Stimulated activated CD8-positive, alpha-beta memory T cell treated with anti-CD3 and anti-CD28 coated beads, Interleukin-2, amount 100 ng/mL, for 48 hours (primary cell): ENCODE measurements at regions not wholly inside any gene's neighbourhood (a gene's known extent, or its start where the extent isn't known, plus 50 kb on each side); places are given as distances from the start of the nearest gene placed in this dataset.
"Not testable (repeated sequence)": the region's sequence is repeated elsewhere in the genome, so short reads cannot be mapped to it uniquely, and the experiment has no call there.

Experiments
- DNase-seq, 2 donors: peaks; one replicate each; pipeline ENCODE4 v3.0.0-alpha.2; 2020; ENCODE audit warnings: low read depth in 2 of 2

- no peak for DNase-seq
These were observed 112.2 kb upstream of the SLC6A11 start for GRCh38 chr3:10703875-10704274.

GRCh38 chr3:10706156-10706739 lies 109.8 kb upstream of the SLC6A11 start:
- no peak for DNase-seq

- DNase-seq: no peak
These were observed 109.2 kb upstream of the SLC6A11 start for GRCh38 chr3:10706740-10707399.

- DNase-seq: no peak
These were observed 108.4 kb upstream of the SLC6A11 start for GRCh38 chr3:10707400-10708215.

- DNase-seq: no peak
These were observed 107.7 kb upstream of the SLC6A11 start for GRCh38 chr3:10708216-10708893.

- DNase-seq: no peak
These were observed 106.8 kb upstream of the SLC6A11 start for GRCh38 chr3:10709110-10709781.

DNA sequence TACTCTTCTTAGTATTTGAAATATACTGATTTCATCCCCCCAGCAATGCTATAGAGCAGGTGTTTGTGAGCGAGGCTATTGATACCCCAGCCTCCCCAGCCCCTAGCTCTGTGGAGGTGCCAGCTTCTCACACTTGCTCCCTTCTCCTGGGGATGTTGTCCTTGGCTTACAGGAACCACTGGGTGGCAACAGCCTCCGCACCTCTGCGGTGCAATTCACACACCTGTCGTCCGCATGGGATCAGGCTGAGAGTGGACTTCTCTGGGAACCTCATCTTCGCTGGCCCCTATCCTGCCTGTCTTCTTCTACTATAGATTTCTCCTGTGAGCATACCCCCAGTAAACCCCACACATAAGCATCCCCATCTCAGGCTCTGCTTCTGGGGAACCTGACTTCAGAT lies 103.9 kb upstream of the SLC6A11 start:
- no peak for DNase-seq

DNA sequence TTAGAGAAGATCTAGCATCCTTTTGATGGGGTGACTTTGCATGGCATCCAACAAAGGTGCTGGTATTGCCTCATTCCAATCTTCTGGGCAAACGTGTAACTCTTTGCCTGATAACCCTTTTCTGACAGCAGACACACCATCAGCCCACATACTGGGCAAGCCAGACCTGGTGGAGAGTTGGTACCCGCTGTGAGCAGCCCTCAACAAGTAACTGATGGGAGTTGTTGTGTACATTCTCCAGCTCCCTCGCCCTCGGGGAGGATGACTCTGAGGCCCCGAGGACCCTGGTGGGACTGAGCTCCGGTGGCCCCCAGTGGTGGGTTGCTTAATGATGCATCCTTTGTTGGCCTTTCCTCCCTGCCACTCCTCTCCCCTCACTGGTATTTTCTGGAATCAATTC lies 102.4 kb upstream of the SLC6A11 start:
- DNase-seq: no peak

GRCh38 chr3:10715886-10716285 lies 100.1 kb upstream of the SLC6A11 start:
- DNase-seq: no peak

- DNase-seq: no peak
These were observed 99.1 kb upstream of the SLC6A11 start for GRCh38 chr3:10716964-10717363.

- no peak for DNase-seq
These were observed 98.3 kb upstream of the SLC6A11 start for GRCh38 chr3:10717756-10718155.

- DNase-seq: no peak
These were observed 94.9 kb upstream of the SLC6A11 start for GRCh38 chr3:10721101-10721500.

DNA sequence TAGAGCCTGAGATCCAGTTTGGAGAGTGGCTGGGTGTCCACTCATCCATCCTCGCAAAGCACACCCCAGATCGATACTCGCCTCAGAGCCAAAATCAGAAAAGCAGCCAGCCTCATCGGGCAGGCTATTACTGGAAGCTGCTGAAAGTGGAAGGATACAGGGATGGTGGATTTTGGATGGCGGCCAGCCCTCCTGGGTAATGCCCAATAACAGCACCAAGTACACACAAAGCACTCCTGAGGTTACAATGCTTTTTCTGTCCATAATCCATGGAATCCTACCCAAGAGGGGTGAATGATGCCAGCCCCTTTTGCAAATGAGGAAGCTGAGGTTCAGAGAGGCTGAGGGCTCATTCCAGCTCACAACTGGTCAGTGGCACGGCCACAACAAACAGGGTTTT lies 93.1 kb upstream of the SLC6A11 start:
- no peak for DNase-seq

- no peak for DNase-seq
These were observed 92.0 kb upstream of the SLC6A11 start for GRCh38 chr3:10723991-10724390.

DNA sequence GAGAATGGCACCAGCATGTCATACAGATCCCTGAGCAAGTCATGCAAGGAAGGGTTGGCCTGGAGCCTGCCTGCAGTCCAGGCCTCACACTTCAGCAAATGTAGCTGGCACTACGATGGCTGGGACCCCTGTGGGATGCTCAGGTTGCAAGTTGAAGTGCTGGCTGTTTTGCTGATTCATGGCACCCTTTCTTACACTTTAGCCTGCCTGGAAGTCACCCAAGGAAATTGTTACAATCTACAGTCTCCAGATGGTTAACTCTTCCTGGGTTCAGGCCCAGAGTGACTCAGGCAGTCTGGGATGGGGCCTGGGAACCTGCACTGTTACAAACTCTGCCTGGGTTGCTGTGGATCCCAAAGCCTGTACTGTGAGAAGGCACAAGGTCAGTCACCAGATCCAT lies 91.0 kb upstream of the SLC6A11 start:
- no peak for DNase-seq

GRCh38 chr3:10725846-10726245 lies 90.2 kb upstream of the SLC6A11 start:
- DNase-seq: no peak

DNA sequence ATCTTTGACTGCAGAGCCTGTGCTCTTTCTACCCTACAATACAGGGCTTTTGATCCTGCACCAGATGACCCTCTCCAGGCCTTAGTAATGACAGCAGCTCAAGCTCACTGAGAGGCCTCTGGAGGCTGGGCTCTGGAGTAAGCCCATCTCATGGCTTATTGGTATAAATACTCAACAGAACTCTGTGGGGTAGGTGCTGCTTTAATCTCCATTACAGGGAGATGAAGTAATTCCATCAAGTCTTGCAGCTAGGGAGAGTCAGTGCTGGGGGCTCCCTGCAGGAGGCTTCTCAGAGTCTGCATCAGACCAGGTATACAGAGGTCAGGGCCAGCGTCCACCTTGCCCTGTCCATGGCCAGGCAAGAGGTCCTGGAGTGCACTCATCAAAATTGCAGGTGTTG lies 89.2 kb upstream of the SLC6A11 start:
- DNase-seq: no peak

- no peak for DNase-seq
These were observed 86.6 kb upstream of the SLC6A11 start for GRCh38 chr3:10729439-10729838.

DNA sequence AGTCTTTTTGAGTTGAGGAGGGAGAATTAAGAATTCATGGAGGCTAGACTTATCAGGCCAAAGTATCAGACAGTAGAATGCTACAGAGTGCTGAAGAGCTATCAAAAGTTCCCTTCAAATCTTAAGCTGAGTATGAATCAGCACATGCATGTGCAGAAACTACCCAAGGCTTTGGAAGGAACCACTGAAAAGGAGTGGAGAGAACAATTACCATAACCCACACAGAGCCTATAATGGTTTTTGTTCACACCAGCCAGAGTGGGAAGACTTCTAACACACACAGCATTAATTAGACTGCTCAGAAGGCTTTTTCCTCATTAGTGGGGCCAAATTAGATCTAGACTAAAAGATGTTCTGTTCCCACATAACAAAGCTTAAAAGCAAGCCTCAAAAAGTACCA lies 83.7 kb upstream of the SLC6A11 start:
- DNase-seq: no peak

DNA sequence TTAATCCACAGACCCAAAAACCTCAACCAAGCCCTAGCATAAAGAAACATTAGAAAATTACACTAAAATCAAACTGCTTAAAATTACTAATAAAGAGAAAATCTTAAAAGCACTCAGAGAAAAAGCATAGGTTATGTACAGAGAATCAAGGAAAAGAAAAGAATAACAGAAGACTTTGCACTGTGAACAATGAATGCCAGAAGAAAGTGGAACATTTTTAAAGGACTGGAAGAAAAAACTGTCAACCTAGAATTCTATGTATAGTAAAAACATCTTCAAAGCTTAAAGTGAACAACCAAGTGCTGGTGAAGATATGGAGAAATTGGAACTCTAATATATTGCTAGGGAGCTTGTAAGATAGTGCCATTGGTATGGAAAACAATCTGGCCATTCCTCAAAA lies 82.7 kb upstream of the SLC6A11 start:
- no peak for DNase-seq

- not testable (repeated sequence) for DNase-seq
These were observed 79.6 kb upstream of the SLC6A11 start for GRCh38 chr3:10736444-10736843.

GRCh38 chr3:10737785-10738184 lies 78.2 kb upstream of the SLC6A11 start:
- no peak for DNase-seq
